Activated T-cell treated with anti-CD3 and anti-CD28 coated beads, Interleukin-2, amount 50 U/mL, for 72 hours (primary cell): ENCODE measurements at regions not wholly inside any gene's neighbourhood (a gene's known extent, or its start where the extent isn't known, plus 50 kb on each side); places are given as distances from the start of the nearest gene placed in this dataset.
A peak's percentile ranks its signal among the peaks of the same experiment; 100 is the strongest.

ENCODE experiments used
- ATAC-seq, 2 donors: fragments of 150-1000 bp; cut with Tn5 transposase; replicated peaks in 1 of 2; 2 replicates each; pipeline ENCODE4 v1.10.0; 2021; ENCODE audit warnings: moderate library complexity in 2 of 2, mild to moderate bottlenecking in 1 of 2
- DNase-seq, 2 donors: peaks; one replicate each; pipeline ENCODE4 v3.0.0; 2021 to 2022; ENCODE audit warnings: mixed read lengths in 1 of 2
- H3K27ac Mint-ChIP-seq: one replicate; pipeline ENCODE4 v1.8.0; 2022; ENCODE audit warnings: mild to moderate bottlenecking, moderate library complexity, mixed read lengths
- H3K27me3 Mint-ChIP-seq: one replicate; pipeline ENCODE4 v1.8.0; 2022; ENCODE audit warnings: low read depth, mixed read lengths
- H3K36me3 Mint-ChIP-seq, 2 donors: one replicate each; pipeline ENCODE4 v1.8.0; 2022; ENCODE audit warnings: mixed read lengths in 2 of 2, mild to moderate bottlenecking in 1 of 2; ENCODE audit not compliant: insufficient read depth in 2 of 2
- H3K4me1 Mint-ChIP-seq: one replicate; pipeline ENCODE4 v1.8.0; 2022; ENCODE audit warnings: low read depth, mixed read lengths
- H3K4me3 Mint-ChIP-seq, 2 donors: one replicate each; pipeline ENCODE4 v1.8.0; 2022; ENCODE audit warnings: mild to moderate bottlenecking in 2 of 2, mixed read lengths in 2 of 2, moderate library complexity in 2 of 2
- H3K9me3 Mint-ChIP-seq, 2 donors: one replicate each; pipeline ENCODE4 v1.8.0; 2022; ENCODE audit warnings: mixed read lengths in 2 of 2

- Mint-ChIP-seq H3K4me3 (no peak overlapping the region), H3K36me3 (no peaks in the 10 kb centered on the region), H3K9me3 (peaks cover 3 to 4% of the 10 kb centered on the region in 2 donors), H3K27ac (no peak overlapping the region), H3K4me1 (no peaks in the 10 kb centered on the region), H3K27me3 (no peaks in the 10 kb centered on the region)
- DNase-seq (no peak), ATAC-seq (no peak)
Measured at GRCh38 chr6:92762443-92763273, 656.7 kb downstream of the EPHA7 start.

DNA sequence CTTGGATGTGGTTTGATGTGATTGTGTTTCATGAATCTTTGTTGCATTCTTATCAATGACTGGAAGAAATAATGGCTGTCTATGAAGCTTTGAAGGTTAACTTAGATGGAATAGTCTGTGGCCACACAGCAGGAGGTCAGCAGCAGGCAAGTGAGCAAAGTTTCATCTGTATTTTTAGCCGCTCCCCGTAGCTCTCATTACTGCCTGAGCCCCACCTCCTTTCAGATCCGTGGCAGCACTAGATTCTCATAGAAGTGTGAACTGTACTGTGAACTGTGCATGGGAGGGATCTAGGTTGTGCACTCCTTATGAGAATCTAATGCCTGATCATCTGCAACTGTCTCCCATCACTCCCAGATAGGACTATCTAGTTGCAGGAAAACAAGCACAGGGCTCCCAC lies 660.2 kb downstream of the EPHA7 start:
- Mint-ChIP-seq H3K36me3 (no peaks in the 10 kb centered on the region), H3K4me1 (no peaks in the 10 kb centered on the region), H3K4me3 (no peak overlapping the region), H3K27me3 (no peaks in the 10 kb centered on the region), H3K27ac (no peak overlapping the region), H3K9me3 (peaks cover 2 to 4% of the 10 kb centered on the region in 2 donors)
- ATAC-seq (no peak), DNase-seq (no peak)

GRCh38 chr6:92757925-92758324 lies 661.4 kb downstream of the EPHA7 start:
- no peak for ATAC-seq
- Mint-ChIP-seq H3K9me3 (peaks cover 2 to 4% of the 10 kb centered on the region in 2 donors), H3K4me3 (no peak overlapping the region), H3K36me3 (no peaks in the 10 kb centered on the region), H3K4me1 (no peaks in the 10 kb centered on the region), H3K27ac (no peak overlapping the region), H3K27me3 (no peaks in the 10 kb centered on the region)
- no peak for DNase-seq

GRCh38 chr6:92756912-92757311 lies 662.4 kb downstream of the EPHA7 start:
- no peak for ATAC-seq
- DNase-seq = no peak
- H3K9me3 Mint-ChIP-seq = peaks cover 4 to 6% of the 10 kb centered on the region in 2 donors
- H3K27me3 Mint-ChIP-seq = no peaks in the 10 kb centered on the region
- no peaks in the 10 kb centered on the region for H3K4me1 Mint-ChIP-seq
- no peaks in the 10 kb centered on the region for H3K36me3 Mint-ChIP-seq
- no peak overlapping the region for H3K4me3 Mint-ChIP-seq
- no peak overlapping the region for H3K27ac Mint-ChIP-seq

DNA sequence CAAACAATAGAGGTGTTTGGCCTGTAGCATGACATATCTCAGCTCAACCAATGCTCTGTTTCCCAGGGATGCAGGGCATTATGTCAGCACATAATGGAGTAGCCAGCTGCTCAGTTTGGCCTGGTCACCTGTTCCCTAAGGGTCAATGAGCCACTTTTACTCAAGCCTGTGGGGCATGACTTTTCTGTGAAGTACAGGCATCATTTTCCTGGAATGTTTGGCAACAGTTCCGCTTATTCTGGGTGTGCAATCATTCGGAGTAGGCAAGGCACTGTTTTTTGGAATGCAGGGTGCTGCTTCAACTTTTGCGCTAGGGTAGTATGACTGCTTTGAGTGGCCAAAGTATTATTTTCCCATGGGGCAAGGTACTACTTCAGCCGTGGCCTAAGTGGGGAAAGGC lies 665.4 kb downstream of the EPHA7 start:
- no peaks in the 10 kb centered on the region for H3K27me3 Mint-ChIP-seq

GRCh38 chr6:92752114-92752513 lies 667.2 kb downstream of the EPHA7 start:
- DNase-seq (no peak), ATAC-seq (no peak)
- no peaks in the 10 kb centered on the region for H3K27me3 Mint-ChIP-seq
- H3K4me3 Mint-ChIP-seq = no peak overlapping the region
- peaks cover 3 to 4% of the 10 kb centered on the region in 2 donors for H3K9me3 Mint-ChIP-seq
- no peaks in the 10 kb centered on the region for H3K4me1 Mint-ChIP-seq
- H3K27ac Mint-ChIP-seq = no peak overlapping the region
- H3K36me3 Mint-ChIP-seq = no peaks in the 10 kb centered on the region

More for the DNA sequence above, 665.4 kb downstream of the EPHA7 start:
- ATAC-seq (no peak), DNase-seq (no peak)
- Mint-ChIP-seq H3K9me3 (peaks cover 4 to 6% of the 10 kb centered on the region in 2 donors), H3K4me1 (no peaks in the 10 kb centered on the region), H3K4me3 (no peak overlapping the region), H3K36me3 (no peaks in the 10 kb centered on the region), H3K27ac (no peak overlapping the region)

GRCh38 chr6:92748131-92748530 lies 671.2 kb downstream of the EPHA7 start:
- DNase-seq = no peak
- Mint-ChIP-seq H3K9me3 (peaks cover 8 to 10% of the 10 kb centered on the region in 2 donors), H3K4me1 (no peaks in the 10 kb centered on the region), H3K27ac (no peak overlapping the region), H3K4me3 (no peak overlapping the region), H3K36me3 (no peaks in the 10 kb centered on the region), H3K27me3 (no peaks in the 10 kb centered on the region)
- no peak for ATAC-seq

DNA sequence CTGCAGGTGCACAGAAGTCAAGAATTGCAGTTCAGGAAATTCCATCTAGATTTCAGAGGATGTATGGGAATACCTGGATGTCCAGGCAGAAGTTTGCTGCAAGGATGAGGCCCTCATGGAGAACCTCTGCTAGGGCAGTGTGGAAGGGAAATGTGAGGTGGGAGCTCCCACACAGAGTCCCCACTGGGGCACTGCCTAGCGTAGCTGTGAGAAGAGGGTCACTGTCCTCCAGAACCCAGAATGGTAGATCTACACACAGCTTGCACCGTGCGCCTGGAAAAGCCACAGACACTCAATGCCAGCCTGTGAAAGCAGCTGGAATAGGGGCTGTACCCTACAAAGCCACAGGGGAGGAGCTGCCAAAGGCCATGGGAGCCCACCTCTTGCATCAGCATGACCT lies 681.4 kb downstream of the EPHA7 start:
- Mint-ChIP-seq H3K27me3 (no peaks in the 10 kb centered on the region), H3K4me3 (no peak overlapping the region)

DNA sequence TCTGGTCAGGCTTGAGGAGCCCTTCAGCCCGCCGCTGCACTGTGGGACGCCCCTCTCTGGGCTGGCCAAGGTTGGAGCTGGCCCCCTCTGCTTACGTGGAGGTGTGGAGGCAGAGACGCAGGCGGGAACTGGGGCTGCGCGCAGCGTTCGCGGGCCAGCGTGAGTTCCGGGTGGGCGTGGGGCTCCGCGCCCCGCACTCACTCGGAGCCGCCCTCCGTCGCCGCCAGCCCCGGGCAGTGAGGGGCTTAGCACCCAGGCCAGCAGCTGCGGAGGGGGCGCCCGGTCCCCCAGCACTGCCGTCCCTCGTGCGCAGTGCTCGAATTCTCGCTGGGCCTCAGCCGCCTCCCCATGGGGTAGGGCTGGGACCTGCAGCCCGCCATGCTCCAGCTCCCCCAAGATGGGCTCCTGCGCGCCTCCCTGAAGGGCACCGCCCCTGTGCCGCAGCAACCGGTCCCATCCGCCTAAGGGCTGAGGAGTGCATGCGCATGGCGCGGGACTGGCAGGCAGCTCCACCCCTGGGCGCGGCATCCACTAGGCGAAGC lies 695.9 kb downstream of the EPHA7 start:
- Mint-ChIP-seq H3K4me3 (no peak overlapping the region), H3K27me3 (no peaks in the 10 kb centered on the region), H3K9me3 (peaks cover 3 to 4% of the 10 kb centered on the region in 2 donors), H3K27ac (no peak overlapping the region), H3K4me1 (no peaks in the 10 kb centered on the region), H3K36me3 (no peaks in the 10 kb centered on the region)
- DNase-seq (no peak), ATAC-seq (peak in 1 of 2 donors; percentile 30)

More for the DNA sequence above, 681.4 kb downstream of the EPHA7 start:
- H3K36me3 Mint-ChIP-seq = no peaks in the 10 kb centered on the region
- H3K9me3 Mint-ChIP-seq = peaks cover 1 to 2% of the 10 kb centered on the region in 2 donors
- no peak for ATAC-seq
- no peak for DNase-seq
- H3K27ac Mint-ChIP-seq = no peak overlapping the region
- no peaks in the 10 kb centered on the region for H3K4me1 Mint-ChIP-seq

DNA sequence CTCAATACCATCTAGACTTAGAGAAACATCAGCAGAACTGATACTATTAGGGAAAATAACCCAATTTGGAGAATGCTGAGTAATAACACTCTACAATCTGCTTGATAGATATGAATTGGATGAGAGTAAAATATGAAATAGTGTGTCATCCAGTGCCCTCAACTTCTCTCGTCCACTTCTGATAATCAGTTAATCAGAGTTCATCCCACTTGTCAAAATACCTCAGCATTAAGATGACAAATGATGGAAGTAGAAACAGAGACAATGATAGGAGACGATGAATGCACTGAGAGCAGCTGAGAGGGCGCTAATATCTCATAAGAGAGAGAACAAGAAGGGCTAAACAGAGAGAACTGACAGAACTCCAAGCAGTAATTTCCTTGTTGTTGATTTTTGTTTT lies 699.6 kb downstream of the EPHA7 start:
- ATAC-seq = no peak

DNA sequence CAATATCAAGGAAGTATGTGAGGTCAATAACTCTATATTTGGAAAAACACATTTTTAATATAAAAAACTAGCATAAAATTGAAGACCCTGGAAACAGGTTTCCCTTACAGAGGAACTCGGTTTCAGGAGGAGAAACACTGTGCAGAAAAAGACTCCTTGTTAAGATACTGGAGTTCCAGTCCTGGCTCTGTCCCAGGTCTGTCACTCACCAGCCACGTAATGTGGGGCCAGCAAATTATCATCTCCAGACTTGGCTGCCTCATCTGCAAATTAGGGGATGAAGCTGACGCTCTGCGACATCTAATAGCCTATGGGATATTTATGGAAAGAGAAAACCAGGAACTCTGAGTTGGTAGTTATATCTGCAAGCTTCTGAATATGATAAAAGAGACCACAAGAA lies 702.7 kb downstream of the EPHA7 start:
- DNase-seq (no peak), ATAC-seq (no peak)
- peaks cover 0 to 2% of the 10 kb centered on the region in 2 donors for H3K9me3 Mint-ChIP-seq
- no peaks in the 10 kb centered on the region for H3K36me3 Mint-ChIP-seq
- H3K4me3 Mint-ChIP-seq = no peak overlapping the region
- H3K4me1 Mint-ChIP-seq = no peaks in the 10 kb centered on the region
- H3K27ac Mint-ChIP-seq = no peak overlapping the region
- H3K27me3 Mint-ChIP-seq = no peaks in the 10 kb centered on the region

More for the DNA sequence above, 699.6 kb downstream of the EPHA7 start:
- no peaks in the 10 kb centered on the region for H3K4me1 Mint-ChIP-seq
- peaks cover 3 to 4% of the 10 kb centered on the region in 2 donors for H3K9me3 Mint-ChIP-seq
- H3K36me3 Mint-ChIP-seq = no peaks in the 10 kb centered on the region
- DNase-seq = no peak
- no peak overlapping the region for H3K27ac Mint-ChIP-seq
- no peaks in the 10 kb centered on the region for H3K27me3 Mint-ChIP-seq
- no peak overlapping the region for H3K4me3 Mint-ChIP-seq

GRCh38 chr6:92715991-92716390 lies 703.4 kb downstream of the EPHA7 start:
- ATAC-seq (no peak), DNase-seq (no peak)
- H3K4me1 Mint-ChIP-seq = no peaks in the 10 kb centered on the region
- H3K36me3 Mint-ChIP-seq = no peaks in the 10 kb centered on the region
- H3K4me3 Mint-ChIP-seq = no peak overlapping the region
- no peak overlapping the region for H3K27ac Mint-ChIP-seq
- peaks cover 2% of the 10 kb centered on the region in 2 donors for H3K9me3 Mint-ChIP-seq
- no peaks in the 10 kb centered on the region for H3K27me3 Mint-ChIP-seq

- Mint-ChIP-seq H3K4me3 (no peak overlapping the region), H3K9me3 (peaks cover 0 to 3% of the 10 kb centered on the region in 2 donors), H3K36me3 (no peaks in the 10 kb centered on the region), H3K27ac (no peak overlapping the region), H3K4me1 (no peaks in the 10 kb centered on the region), H3K27me3 (no peaks in the 10 kb centered on the region)
- ATAC-seq (no peak), DNase-seq (no peak)
Measured at GRCh38 chr6:92714346-92714745, 705.0 kb downstream of the EPHA7 start.

- Mint-ChIP-seq H3K27me3 (no peaks in the 10 kb centered on the region), H3K4me3 (no peak overlapping the region), H3K27ac (no peak overlapping the region), H3K4me1 (no peaks in the 10 kb centered on the region), H3K36me3 (no peaks in the 10 kb centered on the region), H3K9me3 (peaks cover 5% of the 10 kb centered on the region in 2 donors)
- DNase-seq = no peak
- ATAC-seq = no peak
Measured at GRCh38 chr6:92710048-92710447, 709.3 kb downstream of the EPHA7 start.
